ENCODE measurements at regions not wholly inside any gene's neighbourhood (a gene's known extent, or its start where the extent isn't known, plus 50 kb on each side); places are given as distances from the start of the nearest gene placed in this dataset.

DNA sequence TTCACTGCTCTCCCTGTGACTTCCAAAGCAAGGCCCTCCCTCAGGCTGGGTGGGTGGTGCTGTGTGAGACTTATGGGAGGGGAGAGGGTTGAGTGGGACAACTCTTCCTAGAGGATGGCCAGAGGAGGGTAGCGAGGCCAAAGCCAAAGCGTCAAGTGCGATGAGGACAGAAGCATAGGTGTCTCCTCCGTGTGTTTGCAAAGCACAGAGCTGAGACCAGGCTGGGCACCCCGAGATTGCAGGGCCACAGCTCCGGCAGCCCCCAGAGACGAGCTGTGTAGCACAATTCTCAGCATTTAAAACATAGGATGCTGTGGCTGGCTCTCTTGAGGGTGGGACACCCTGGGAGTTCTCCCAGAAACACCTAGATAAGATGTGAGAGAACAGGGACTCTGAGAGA is 1374.5 kb downstream of the BRD1 start:
- TF ChIP-seq, protein P1, sequence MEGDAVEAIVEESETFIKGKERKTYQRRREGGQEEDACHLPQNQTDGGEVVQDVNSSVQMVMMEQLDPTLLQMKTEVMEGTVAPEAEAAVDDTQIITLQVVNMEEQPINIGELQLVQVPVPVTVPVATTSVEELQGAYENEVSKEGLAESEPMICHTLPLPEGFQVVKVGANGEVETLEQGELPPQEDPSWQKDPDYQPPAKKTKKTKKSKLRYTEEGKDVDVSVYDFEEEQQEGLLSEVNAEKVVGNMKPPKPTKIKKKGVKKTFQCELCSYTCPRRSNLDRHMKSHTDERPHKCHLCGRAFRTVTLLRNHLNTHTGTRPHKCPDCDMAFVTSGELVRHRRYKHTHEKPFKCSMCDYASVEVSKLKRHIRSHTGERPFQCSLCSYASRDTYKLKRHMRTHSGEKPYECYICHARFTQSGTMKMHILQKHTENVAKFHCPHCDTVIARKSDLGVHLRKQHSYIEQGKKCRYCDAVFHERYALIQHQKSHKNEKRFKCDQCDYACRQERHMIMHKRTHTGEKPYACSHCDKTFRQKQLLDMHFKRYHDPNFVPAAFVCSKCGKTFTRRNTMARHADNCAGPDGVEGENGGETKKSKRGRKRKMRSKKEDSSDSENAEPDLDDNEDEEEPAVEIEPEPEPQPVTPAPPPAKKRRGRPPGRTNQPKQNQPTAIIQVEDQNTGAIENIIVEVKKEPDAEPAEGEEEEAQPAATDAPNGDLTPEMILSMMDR (IDR thresholded peaks at IDR 0.05), result no peak
- TF ChIP-seq SIN3A (IDR thresholded peaks at IDR 0.05; ENCODE audit: borderline replicate concordance, insufficient read depth, low read depth, low read length) (no peak), POLR2AphosphoS5 (IDR thresholded peaks at IDR 0.05; ENCODE audit: low read depth, low read length) (no peak), TCF7L2 (IDR thresholded peaks at IDR 0.05; ENCODE audit: low read depth, low read length) (no peak)
- TF ChIP-seq, protein P2, sequence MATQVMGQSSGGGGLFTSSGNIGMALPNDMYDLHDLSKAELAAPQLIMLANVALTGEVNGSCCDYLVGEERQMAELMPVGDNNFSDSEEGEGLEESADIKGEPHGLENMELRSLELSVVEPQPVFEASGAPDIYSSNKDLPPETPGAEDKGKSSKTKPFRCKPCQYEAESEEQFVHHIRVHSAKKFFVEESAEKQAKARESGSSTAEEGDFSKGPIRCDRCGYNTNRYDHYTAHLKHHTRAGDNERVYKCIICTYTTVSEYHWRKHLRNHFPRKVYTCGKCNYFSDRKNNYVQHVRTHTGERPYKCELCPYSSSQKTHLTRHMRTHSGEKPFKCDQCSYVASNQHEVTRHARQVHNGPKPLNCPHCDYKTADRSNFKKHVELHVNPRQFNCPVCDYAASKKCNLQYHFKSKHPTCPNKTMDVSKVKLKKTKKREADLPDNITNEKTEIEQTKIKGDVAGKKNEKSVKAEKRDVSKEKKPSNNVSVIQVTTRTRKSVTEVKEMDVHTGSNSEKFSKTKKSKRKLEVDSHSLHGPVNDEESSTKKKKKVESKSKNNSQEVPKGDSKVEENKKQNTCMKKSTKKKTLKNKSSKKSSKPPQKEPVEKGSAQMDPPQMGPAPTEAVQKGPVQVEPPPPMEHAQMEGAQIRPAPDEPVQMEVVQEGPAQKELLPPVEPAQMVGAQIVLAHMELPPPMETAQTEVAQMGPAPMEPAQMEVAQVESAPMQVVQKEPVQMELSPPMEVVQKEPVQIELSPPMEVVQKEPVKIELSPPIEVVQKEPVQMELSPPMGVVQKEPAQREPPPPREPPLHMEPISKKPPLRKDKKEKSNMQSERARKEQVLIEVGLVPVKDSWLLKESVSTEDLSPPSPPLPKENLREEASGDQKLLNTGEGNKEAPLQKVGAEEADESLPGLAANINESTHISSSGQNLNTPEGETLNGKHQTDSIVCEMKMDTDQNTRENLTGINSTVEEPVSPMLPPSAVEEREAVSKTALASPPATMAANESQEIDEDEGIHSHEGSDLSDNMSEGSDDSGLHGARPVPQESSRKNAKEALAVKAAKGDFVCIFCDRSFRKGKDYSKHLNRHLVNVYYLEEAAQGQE (IDR thresholded peaks at IDR 0.05; ENCODE audit: insufficient read depth in 1 of 2, low read depth in 2 of 2, low read length in 1 of 2), result no peak

Data from Panc1 (cell line).